Lower leg skin (tissue), 3 donors: ENCODE measurements at regions not wholly inside any gene's neighbourhood (a gene's known extent, or its start where the extent isn't known, plus 50 kb on each side); places are given as distances from the start of the nearest gene placed in this dataset.

Experiments
- POLR2A ChIP-seq, 2 donors: fragments of 450-650 bp; IDR thresholded peaks; one replicate each; pipeline ENCODE4 v1.6.1; 2016 to 2017; ENCODE audit warnings: antibody characterized with exemption in 2 of 2, mild to moderate bottlenecking in 1 of 2, moderate library complexity in 1 of 2
- TF ChIP-seq, protein P1 (sequence below), 3 donors: fragments of 450-650 bp; IDR thresholded peaks; one replicate each; pipeline ENCODE4 v1.5.1; 2016; ENCODE audit warnings: antibody characterized with exemption in 3 of 3, mild to moderate bottlenecking in 3 of 3, moderate library complexity in 2 of 3

DNA sequence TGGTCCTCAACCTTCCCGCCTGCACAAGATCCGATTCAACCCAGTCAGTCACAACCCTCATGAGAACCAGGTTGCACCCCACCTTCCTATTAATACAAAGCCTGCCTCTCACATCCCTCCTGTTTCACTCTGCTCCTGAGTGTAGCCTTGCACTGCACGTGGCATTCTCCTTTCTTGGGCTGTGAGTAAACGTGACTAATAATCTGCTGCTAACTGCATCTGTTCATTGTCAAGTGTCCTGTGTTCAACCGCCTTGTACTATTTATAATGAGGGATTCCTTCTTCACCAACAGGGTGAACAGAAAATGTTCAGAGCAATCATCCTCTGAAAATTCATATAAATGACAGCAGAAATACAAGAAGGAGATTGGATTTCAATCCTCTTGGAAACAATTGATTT, 1608.2 kb downstream of the SLITRK5 start:
- TF ChIP-seq, protein P1, sequence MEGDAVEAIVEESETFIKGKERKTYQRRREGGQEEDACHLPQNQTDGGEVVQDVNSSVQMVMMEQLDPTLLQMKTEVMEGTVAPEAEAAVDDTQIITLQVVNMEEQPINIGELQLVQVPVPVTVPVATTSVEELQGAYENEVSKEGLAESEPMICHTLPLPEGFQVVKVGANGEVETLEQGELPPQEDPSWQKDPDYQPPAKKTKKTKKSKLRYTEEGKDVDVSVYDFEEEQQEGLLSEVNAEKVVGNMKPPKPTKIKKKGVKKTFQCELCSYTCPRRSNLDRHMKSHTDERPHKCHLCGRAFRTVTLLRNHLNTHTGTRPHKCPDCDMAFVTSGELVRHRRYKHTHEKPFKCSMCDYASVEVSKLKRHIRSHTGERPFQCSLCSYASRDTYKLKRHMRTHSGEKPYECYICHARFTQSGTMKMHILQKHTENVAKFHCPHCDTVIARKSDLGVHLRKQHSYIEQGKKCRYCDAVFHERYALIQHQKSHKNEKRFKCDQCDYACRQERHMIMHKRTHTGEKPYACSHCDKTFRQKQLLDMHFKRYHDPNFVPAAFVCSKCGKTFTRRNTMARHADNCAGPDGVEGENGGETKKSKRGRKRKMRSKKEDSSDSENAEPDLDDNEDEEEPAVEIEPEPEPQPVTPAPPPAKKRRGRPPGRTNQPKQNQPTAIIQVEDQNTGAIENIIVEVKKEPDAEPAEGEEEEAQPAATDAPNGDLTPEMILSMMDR (IDR thresholded peaks at IDR 0.05) = no peak
- TF ChIP-seq POLR2A (IDR thresholded peaks at IDR 0.05) = no peak
